LNCaP clone FGC (cell line): ENCODE measurements at regions not wholly inside any gene's neighbourhood (a gene's known extent, or its start where the extent isn't known, plus 50 kb on each side); places are given as distances from the start of the nearest gene placed in this dataset.

Experiments
- DNase-seq: peaks from one replicate; pipeline ENCODE4 v3.0.0-alpha.2; 2011; ENCODE audit warnings: low read depth
- H3K4me3 ChIP-seq: 2 replicates; pipeline ENCODE4 v1.5.1; 2011; ENCODE audit warnings: mild to moderate bottlenecking, low read depth, low read length, control low read depth
- CTCF ChIP-seq: IDR thresholded peaks from 2 replicates; pipeline ENCODE4 v1.5.1; 2012; ENCODE audit warnings: mild to moderate bottlenecking; ENCODE audit not compliant: control insufficient read depth, insufficient read depth; ENCODE audit errors: extremely low read depth

DNA sequence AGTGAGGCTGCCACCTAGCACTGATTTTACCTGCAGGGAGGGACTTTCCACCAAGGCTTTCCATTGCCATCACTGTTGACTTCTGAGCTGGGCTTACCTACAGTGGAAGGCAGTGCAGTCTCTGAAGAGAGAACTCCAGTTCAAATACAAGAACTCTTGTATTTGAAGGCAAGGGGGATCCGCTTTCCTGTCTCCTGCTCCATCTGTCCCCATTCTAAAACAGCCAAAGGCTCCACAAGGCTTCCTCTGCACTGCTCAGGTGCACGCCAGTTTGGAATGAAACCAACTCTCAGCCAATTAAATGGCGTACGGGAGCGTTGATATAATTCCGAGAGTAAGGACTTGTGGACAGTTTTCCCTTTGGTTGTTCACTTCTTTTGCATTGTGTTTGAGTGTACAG lies 66.0 kb upstream of the CXCL14 start:
- no peak for DNase-seq
- TF ChIP-seq CTCF: no peak

DNA sequence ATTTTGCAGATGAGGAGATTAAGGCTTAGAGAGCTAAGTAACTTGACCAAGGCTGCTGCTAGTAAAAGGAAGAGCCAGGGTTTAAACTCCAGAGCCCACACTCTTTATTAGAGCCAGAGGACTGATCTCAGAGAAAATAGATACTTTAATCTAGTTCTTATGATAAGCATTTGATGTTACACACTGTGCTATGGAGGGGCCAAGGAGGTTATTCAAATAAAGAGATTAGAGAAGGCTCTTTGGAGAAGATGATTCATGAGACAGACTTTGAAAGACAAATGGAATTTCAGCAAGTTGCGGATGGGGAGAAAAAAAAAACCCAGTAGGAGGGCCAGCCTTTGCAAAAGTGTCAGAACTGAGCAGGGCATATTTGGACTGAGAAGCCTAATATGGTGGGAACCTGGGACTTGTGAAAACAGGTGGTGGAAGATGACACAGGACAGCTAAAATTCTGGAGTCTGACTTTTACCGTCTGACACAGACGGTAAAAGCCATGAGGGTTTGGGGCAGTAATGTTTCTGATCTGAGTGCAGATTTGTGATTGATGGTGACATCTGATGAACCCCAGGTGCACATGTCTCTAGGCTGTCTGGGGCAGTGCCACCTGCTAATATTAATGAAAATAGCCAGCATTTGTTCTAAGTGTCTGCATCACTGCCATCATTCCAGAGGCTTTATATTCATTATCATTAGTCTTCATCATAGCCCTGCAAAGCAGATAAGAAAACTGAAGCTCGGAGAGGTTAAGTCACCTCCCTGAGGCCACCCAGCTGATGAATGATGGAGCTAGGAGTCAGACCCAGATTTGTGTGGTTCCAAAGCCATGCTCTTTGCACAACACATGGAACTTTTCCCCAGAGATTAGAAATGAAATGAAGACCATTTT lies 65.3 kb upstream of the CXCL14 start:
- H3K4me3 ChIP-seq: no peak overlapping the region
- no peak for TF ChIP-seq CTCF
- DNase-seq: no peak

More for the DNA sequence above, 66.0 kb upstream of the CXCL14 start:
- no peak overlapping the region for H3K4me3 ChIP-seq

DNA sequence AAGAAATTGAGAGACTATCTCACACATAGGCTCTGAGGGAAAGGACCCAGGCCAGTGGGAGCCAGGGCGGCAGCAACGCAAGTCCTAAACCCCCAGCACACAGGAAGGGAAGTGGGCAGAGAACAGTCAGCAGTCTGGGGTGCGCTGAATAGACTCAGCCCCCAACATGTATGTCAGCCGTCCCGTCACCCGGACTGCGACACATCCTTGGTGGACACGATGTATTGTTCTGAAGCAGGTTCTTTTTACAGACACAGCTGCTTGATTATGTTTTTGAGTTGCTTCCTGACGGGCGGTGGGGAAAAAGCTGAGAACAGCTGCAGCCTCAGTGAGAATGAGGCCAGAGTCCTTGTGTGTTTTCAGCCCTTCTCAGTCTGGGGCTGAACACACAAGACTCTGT lies 64.1 kb upstream of the CXCL14 start:
- DNase-seq: no peak
- TF ChIP-seq CTCF: no peak
- H3K4me3 ChIP-seq: no peak overlapping the region

DNA sequence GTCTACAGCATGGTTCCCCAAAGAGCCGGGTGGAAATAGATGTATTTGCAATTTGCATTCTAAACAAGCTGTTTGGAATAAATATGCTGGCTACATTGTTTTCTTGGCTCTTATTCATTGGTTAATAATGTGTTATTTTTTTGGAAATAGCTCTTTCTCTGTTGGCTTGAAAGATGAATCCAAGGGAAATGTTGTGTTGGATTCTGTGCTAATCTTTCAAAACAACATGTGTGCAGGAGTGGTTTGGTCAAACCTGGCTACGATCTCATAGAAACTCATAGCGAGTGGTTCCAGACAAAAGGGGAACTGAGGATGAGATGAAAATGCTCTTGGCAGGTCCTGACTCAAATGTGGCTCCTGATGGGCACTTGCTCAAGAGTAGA lies 63.7 kb upstream of the CXCL14 start:
- DNase-seq: no peak
- no peak overlapping the region for H3K4me3 ChIP-seq
- TF ChIP-seq CTCF: no peak

GRCh38 chr5:135641734-135642487 lies 63.1 kb upstream of the CXCL14 start:
- no peak for TF ChIP-seq CTCF
- peak; percentile 44 for DNase-seq
- H3K4me3 ChIP-seq: no peak overlapping the region

DNA sequence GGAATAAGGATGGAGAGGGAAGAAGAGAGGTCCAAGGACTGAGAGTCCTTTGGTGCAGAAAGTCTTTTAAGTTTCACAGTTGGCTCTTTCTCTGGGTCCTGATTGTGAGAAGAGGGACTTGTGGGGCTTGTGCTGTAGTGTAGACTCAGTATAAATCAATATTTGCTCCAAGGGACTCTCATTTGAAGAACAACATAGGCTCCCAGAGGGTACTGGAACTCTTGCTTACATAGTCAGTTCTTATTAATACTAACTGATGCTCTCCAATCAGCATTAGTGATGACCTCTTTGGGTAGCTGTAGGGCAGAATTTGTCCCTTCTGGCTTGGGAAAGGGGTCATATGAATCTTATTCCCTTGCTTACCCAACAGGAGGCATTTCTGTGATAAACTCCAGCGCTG lies 62.5 kb upstream of the CXCL14 start:
- no peak for TF ChIP-seq CTCF

More for the DNA sequence above, 62.5 kb upstream of the CXCL14 start:
- DNase-seq: no peak
- H3K4me3 ChIP-seq: no peak overlapping the region
